Fibroblast of pulmonary artery (primary cell): ENCODE measurements at regions not wholly inside any gene's neighbourhood (a gene's known extent, or its start where the extent isn't known, plus 50 kb on each side); places are given as distances from the start of the nearest gene placed in this dataset.

Source experiments
- DNase-seq: peaks from one replicate; pipeline ENCODE4 v3.0.0-alpha.2; 2010; ENCODE audit warnings: low read depth
- H3K4me3 ChIP-seq: replicated peaks from 2 replicates; pipeline ENCODE4 v1.5.1; 2011; ENCODE audit warnings: low read depth, mild to moderate bottlenecking, control low read depth, low read length, moderate library complexity
- CTCF ChIP-seq: IDR thresholded peaks from 2 replicates; pipeline ENCODE4 v1.5.1; 2011; ENCODE audit warnings: mild to moderate bottlenecking, control low read depth, low read length, inconsistent platforms; ENCODE audit errors: missing control alignments

GRCh38 chr5:88391991-88392390 is 123.3 kb upstream of the TMEM161B start:
- DNase-seq: no peak
- no peak for TF ChIP-seq CTCF
- H3K4me3 ChIP-seq: no peak overlapping the region

- no peak for DNase-seq
- no peak overlapping the region for H3K4me3 ChIP-seq
- no peak for TF ChIP-seq CTCF
These were observed 122.5 kb upstream of the TMEM161B start for GRCh38 chr5:88391116-88391515.

GRCh38 chr5:88390481-88390880 is 121.8 kb upstream of the TMEM161B start:
- TF ChIP-seq CTCF: no peak
- no peak overlapping the region for H3K4me3 ChIP-seq
- no peak for DNase-seq

- H3K4me3 ChIP-seq: no peak overlapping the region
- DNase-seq: no peak
- no peak for TF ChIP-seq CTCF
These were observed 121.4 kb upstream of the TMEM161B start for GRCh38 chr5:88390096-88390441.

GRCh38 chr5:88389338-88390095 is 120.9 kb upstream of the TMEM161B start:
- DNase-seq: no peak
- no peak for TF ChIP-seq CTCF

GRCh38 chr5:88388476-88389337 is 120.1 kb upstream of the TMEM161B start:
- H3K4me3 ChIP-seq: no peak overlapping the region
- no peak for DNase-seq
- no peak for TF ChIP-seq CTCF

More at GRCh38 chr5:88389338-88390095, 120.9 kb upstream of the TMEM161B start:
- no peak overlapping the region for H3K4me3 ChIP-seq
